ENCODE measurements at regions not wholly inside any gene's neighbourhood (a gene's known extent, or its start where the extent isn't known, plus 50 kb on each side); places are given as distances from the start of the nearest gene placed in this dataset.

GRCh38 chr14:65819569-65819968 lies 407.0 kb downstream of the FUT8 start:
- no peak for TF ChIP-seq CTCF (IDR thresholded peaks at IDR 0.05)
- TF ChIP-seq POLR2A (IDR thresholded peaks at IDR 0.05) = no peak

Data from uterus (tissue), 2 donors.